ENCODE measurements at regions not wholly inside any gene's neighbourhood (a gene's known extent, or its start where the extent isn't known, plus 50 kb on each side); places are given as distances from the start of the nearest gene placed in this dataset.
A peak's percentile ranks its signal among the peaks of the same experiment; 100 is the strongest.

- no peak for DNase-seq
Observed at GRCh38 chr5:40413743-40414142, 266.0 kb upstream of the PTGER4 start.

- no peak for DNase-seq
Observed at GRCh38 chr5:40412771-40413170, 266.9 kb upstream of the PTGER4 start.

- no peak for DNase-seq
Observed at GRCh38 chr5:40410964-40411635, 268.6 kb upstream of the PTGER4 start.

- peak; percentile 98 for DNase-seq
Observed at GRCh38 chr5:40410231-40410861, 269.4 kb upstream of the PTGER4 start.

- DNase-seq = peak; percentile 69
Observed at GRCh38 chr5:40409601-40410000, 270.1 kb upstream of the PTGER4 start.

GRCh38 chr5:40406741-40407211 lies 272.9 kb upstream of the PTGER4 start:
- DNase-seq = peak; percentile 45

GRCh38 chr5:40405996-40406740 lies 273.5 kb upstream of the PTGER4 start:
- peak; percentile 73 for DNase-seq

GRCh38 chr5:40405230-40405629 lies 274.5 kb upstream of the PTGER4 start:
- DNase-seq = no peak

GRCh38 chr5:40404613-40405012 lies 275.1 kb upstream of the PTGER4 start:
- peak; percentile 65 for DNase-seq

- no peak for DNase-seq
Observed at GRCh38 chr5:40402007-40402364, 277.7 kb upstream of the PTGER4 start.

- DNase-seq = no peak
Observed at GRCh38 chr5:40401284-40402006, 278.3 kb upstream of the PTGER4 start.

- DNase-seq = no peak
Observed at GRCh38 chr5:40400245-40400644, 279.5 kb upstream of the PTGER4 start.

GRCh38 chr5:40399349-40399748 lies 280.4 kb upstream of the PTGER4 start:
- DNase-seq = no peak

GRCh38 chr5:40397976-40398375 lies 281.7 kb upstream of the PTGER4 start:
- no peak for DNase-seq

- DNase-seq = no peak
Observed at GRCh38 chr5:40397091-40397490, 282.6 kb upstream of the PTGER4 start.

- no peak for DNase-seq
Observed at GRCh38 chr5:40396317-40396716, 283.4 kb upstream of the PTGER4 start.

- no peak for DNase-seq
Observed at GRCh38 chr5:40395251-40395650, 284.5 kb upstream of the PTGER4 start.

- no peak for DNase-seq
Observed at GRCh38 chr5:40394698-40395097, 285.0 kb upstream of the PTGER4 start.

- DNase-seq = no peak
Observed at GRCh38 chr5:40391642-40392041, 288.1 kb upstream of the PTGER4 start.

- peak; percentile 52 for DNase-seq
Observed at GRCh38 chr5:40390281-40391149, 289.2 kb upstream of the PTGER4 start.

GRCh38 chr5:40389591-40389990 lies 290.1 kb upstream of the PTGER4 start:
- DNase-seq = no peak

- DNase-seq = peak; percentile 43
Observed at GRCh38 chr5:40386289-40386688, 293.4 kb upstream of the PTGER4 start.

Data from central memory CD4-positive, alpha-beta T cell (primary cell).